Common myeloid progenitor, CD34-positive (primary cell): ENCODE measurements at regions not wholly inside any gene's neighbourhood (a gene's known extent, or its start where the extent isn't known, plus 50 kb on each side); places are given as distances from the start of the nearest gene placed in this dataset.

Experiments used
- CTCF ChIA-PET: fragments of 350-600 bp; sonication (Branson Sonifier 250); formaldehyde crosslinking; loops from one replicate; lab custom pipeline; 2021; ENCODE audit warnings: antibody characterized with exemption; lab: Charles Lee
- POLR2A ChIA-PET: fragments of 350-600 bp; sonication (Branson Sonifier 250); formaldehyde crosslinking; loops from one replicate; lab custom pipeline; 2021; ENCODE audit warnings: antibody characterized with exemption; lab: Charles Lee
- DNase-seq, 3 donors: peaks; one replicate each; pipeline versions ENCODE4 v3.0.0 to v3.0.0-alpha.2; 2013
- H3K27ac ChIP-seq, 2 experiments: 1 replicate in 1 of 2; 2 replicates in 1 of 2; pipeline ENCODE4 v1.7.0; 2013; ENCODE audit warnings: inconsistent platforms in 2 of 2, low read length in 2 of 2, mild to moderate bottlenecking in 2 of 2, low read depth in 1 of 2, moderate library complexity in 1 of 2; ENCODE audit not compliant: severe bottlenecking in 2 of 2, insufficient read depth in 1 of 2, poor library complexity in 1 of 2
- H3K27me3 ChIP-seq, 5 experiments: replicated peaks in 2 of 5; 1 replicate in 3 of 5; 2 replicates in 2 of 5; pipeline versions ENCODE4 v1.6.1 to v1.7.0; 2013; ENCODE audit warnings: low read length in 4 of 5, mild to moderate bottlenecking in 2 of 5, moderate library complexity in 2 of 5, inconsistent platforms in 1 of 5; ENCODE audit not compliant: insufficient read depth in 5 of 5, control insufficient read depth in 4 of 5
- H3K36me3 ChIP-seq, 4 experiments: 1 replicate in 2 of 4; 2 replicates in 2 of 4; pipeline versions ENCODE4 v1.6.1 to v1.7.0; 2013; ENCODE audit warnings: low read length in 3 of 4, control low read depth in 1 of 4, mild to moderate bottlenecking in 1 of 4; ENCODE audit not compliant: control insufficient read depth in 4 of 4, insufficient read depth in 4 of 4
- H3K4me1 ChIP-seq, 4 experiments: 1 replicate in 3 of 4; 2 replicates in 1 of 4; pipeline versions ENCODE4 v1.6.1 to v1.7.1; 2013; ENCODE audit warnings: low read length in 3 of 4, mild to moderate bottlenecking in 3 of 4, control low read depth in 1 of 4, inconsistent platforms in 1 of 4, moderate library complexity in 1 of 4; ENCODE audit not compliant: control insufficient read depth in 4 of 4, insufficient read depth in 4 of 4; ENCODE audit errors: control extremely low read depth in 1 of 4
- H3K4me3 ChIP-seq, 7 experiments: 1 replicate in 4 of 7; 2 replicates in 3 of 7; pipeline versions ENCODE4 v1.5.1 to v1.7.0; 2013; ENCODE audit warnings: mild to moderate bottlenecking in 7 of 7, low read length in 6 of 7, moderate library complexity in 6 of 7, inconsistent platforms in 2 of 7, low read depth in 2 of 7, control low read depth in 1 of 7; ENCODE audit not compliant: insufficient read depth in 4 of 7, control insufficient read depth in 1 of 7; ENCODE audit errors: extremely low read depth in 1 of 7
- H3K9me3 ChIP-seq, 5 experiments: 1 replicate in 4 of 5; 2 replicates in 1 of 5; pipeline versions ENCODE4 v1.6.1 to v1.7.1; 2013; ENCODE audit warnings: low read length in 4 of 5, mild to moderate bottlenecking in 2 of 5, inconsistent platforms in 1 of 5, low read depth in 1 of 5, moderate library complexity in 1 of 5; ENCODE audit not compliant: control insufficient read depth in 4 of 5, insufficient read depth in 2 of 5; ENCODE audit errors: control extremely low read depth in 1 of 5
- WGBS: methylation state at CpG from one replicate; pipeline ENCODE4 v1.1.5; 2013; ENCODE audit not compliant: insufficient coverage; 5-methylcytosine and 5-hydroxymethylcytosine counted together

DNA sequence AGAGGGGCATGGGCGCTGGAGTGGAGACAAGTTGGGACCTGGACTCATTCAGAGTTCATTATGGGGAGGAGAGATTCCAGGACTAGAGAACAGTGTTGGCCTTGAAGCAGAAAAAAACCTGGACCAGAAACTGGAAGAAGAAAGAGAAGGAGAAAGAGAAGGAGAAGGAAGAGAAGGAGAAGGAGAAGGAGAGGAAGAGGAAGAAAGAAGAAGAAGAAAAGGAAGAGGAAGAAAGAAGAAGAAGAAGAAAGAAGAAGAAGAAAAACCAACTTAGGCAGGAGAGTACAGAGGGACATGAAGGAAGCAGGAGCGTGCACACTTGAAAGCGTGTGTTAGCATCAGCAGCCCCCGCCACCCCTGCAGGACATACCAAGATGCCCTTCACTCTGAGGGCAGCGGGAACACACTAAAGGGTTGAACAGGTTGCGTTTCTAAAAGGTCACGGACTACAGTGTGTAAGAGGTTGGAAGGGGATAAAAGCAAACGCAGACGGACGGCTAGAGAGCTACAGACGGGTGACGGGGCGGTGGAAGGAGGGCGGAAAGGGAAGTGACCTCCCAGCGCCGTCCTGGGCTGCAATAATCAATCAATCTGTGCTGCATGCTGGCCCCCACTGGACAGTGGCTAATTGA lies 95.3 kb downstream of the SEC61G start:
- peaks cover 0 to 11% (median 8%) of the 10 kb centered on the region in 4 experiments for H3K4me1 ChIP-seq
- H3K27me3 ChIP-seq = peaks cover 3 to 52% (median 22%) of the 10 kb centered on the region in 5 experiments
- H3K27ac ChIP-seq = no peak overlapping the region
- ChIA-PET CTCF (no interaction called here), POLR2A (no interaction called here)
- H3K4me3 ChIP-seq = peak overlapping the region in 6 of 7 experiments; percentile 11 to 73 (median 52)
- no peaks in the 10 kb centered on the region for H3K9me3 ChIP-seq
- DNase-seq = peak in 1 of 3 donors; percentile 5
- 24% methylated on average over 16 of the region's 16 CpGs for WGBS
- H3K36me3 ChIP-seq = no peaks in the 10 kb centered on the region

DNA sequence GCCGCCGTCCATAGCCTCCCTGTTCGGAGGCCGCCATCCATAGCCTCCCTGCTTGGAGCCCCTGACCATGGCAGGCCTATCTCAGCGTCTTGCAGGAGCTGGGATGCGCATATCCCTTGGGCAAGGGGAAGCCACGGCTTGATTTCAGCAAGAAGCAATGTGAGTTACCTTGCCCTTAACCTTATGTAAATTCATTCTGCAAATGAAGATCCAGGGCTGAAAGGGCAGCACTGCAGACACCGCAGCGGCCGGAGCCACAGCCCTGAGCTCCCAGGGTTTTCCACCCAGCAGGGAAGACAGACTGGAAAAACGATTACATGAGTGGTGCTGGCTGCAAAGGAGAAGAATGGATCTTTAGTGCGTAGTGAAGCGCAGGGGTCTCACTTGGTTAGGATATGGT lies 95.8 kb downstream of the SEC61G start:
- Histone ChIP-seq H3K9me3 (no peaks in the 10 kb centered on the region), H3K4me3 (no peak overlapping the region), H3K27me3 (peaks cover 3 to 52% (median 22%) of the 10 kb centered on the region in 5 experiments), H3K4me1 (peaks cover 0 to 11% (median 8%) of the 10 kb centered on the region in 4 experiments), H3K27ac (no peak overlapping the region), H3K36me3 (no peaks in the 10 kb centered on the region)
- DNase-seq = no peak
- ChIA-PET POLR2A (no interaction called here), CTCF (no interaction called here)
- WGBS = 86% methylated on average over 11 of the region's 13 CpGs

GRCh38 chr7:54662701-54663100 lies 96.3 kb downstream of the SEC61G start:
- peaks cover 0 to 11% (median 8%) of the 10 kb centered on the region in 4 experiments for H3K4me1 ChIP-seq
- no peak for DNase-seq
- ChIA-PET CTCF (no interaction called here), POLR2A (no interaction called here)
- no peak overlapping the region for H3K4me3 ChIP-seq
- H3K36me3 ChIP-seq = no peaks in the 10 kb centered on the region
- no peak overlapping the region for H3K27ac ChIP-seq
- no peaks in the 10 kb centered on the region for H3K9me3 ChIP-seq
- H3K27me3 ChIP-seq = peaks cover 3 to 52% (median 22%) of the 10 kb centered on the region in 5 experiments
- WGBS = 88% methylated on average over 7 of the region's 7 CpGs

DNA sequence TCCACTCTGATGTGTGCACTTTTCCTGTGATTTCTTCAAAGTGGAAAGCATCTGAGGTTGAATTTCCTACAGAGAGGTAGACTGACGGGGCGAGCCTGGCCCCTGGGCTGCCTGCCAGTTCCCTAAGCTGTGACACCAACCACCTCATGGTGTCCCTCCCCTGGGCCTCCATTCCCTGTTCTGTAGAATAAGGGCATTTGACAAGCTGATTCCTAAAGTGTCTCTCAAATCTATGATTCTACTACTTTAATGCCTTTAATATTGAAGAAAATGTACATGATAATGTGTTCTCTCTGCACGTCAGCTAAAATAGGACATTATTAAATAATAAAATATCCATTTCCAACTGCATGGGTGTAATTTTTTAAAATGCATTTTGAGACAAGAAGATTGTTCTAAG lies 105.1 kb downstream of the SEC61G start:
- H3K27me3 ChIP-seq = peaks cover 0 to 4% (median 0%) of the 10 kb centered on the region in 5 experiments
- DNase-seq = no peak
- H3K36me3 ChIP-seq = no peaks in the 10 kb centered on the region
- WGBS = no CpG with 5 or more reads among the region's 3 CpGs
- H3K9me3 ChIP-seq = no peaks in the 10 kb centered on the region
- ChIA-PET CTCF (no interaction called here), POLR2A (no interaction called here)
- H3K4me1 ChIP-seq = no peaks in the 10 kb centered on the region
- H3K27ac ChIP-seq = no peak overlapping the region
- H3K4me3 ChIP-seq = no peak overlapping the region

DNA sequence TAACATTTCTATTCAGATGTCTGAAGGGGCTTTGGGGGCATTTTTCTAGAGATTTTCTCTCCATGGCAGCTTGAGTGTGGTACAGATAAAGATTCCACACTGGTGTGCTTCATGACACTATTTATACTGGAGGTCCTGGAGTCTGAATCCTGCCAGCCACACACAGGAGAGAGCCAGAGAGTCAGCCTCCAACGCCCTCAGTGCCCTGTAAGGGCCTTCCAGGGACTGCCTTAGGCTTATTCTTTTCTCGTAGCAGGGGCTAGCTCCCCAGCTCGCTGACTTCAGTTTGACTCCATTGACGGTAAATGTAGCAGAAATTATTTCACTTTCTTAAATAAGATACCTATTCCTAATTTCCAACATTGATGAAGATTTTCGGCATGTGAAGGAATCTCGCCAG lies 100.9 kb downstream of the VSTM2A start:
- H3K27me3 ChIP-seq = no peaks in the 10 kb centered on the region
- H3K27ac ChIP-seq = no peak overlapping the region
- no peak for DNase-seq
- H3K9me3 ChIP-seq = no peaks in the 10 kb centered on the region
- ChIA-PET CTCF (interaction anchor here (1.0 kb wide), 1 partner anchor 21 kb away, joined by 4 read pairs; no protein-coding TSS in a partner anchor), POLR2A (no interaction called here)
- H3K36me3 ChIP-seq = no peaks in the 10 kb centered on the region
- H3K4me1 ChIP-seq = no peaks in the 10 kb centered on the region
- 90% methylated on average over 4 of the region's 6 CpGs for WGBS
- H3K4me3 ChIP-seq = no peak overlapping the region

- Histone ChIP-seq H3K36me3 (no peaks in the 10 kb centered on the region), H3K27me3 (peaks cover 0 to 2% (median 0%) of the 10 kb centered on the region in 5 experiments), H3K4me1 (no peaks in the 10 kb centered on the region), H3K9me3 (no peaks in the 10 kb centered on the region), H3K4me3 (no peak overlapping the region), H3K27ac (no peak overlapping the region)
- POLR2A ChIA-PET = no interaction called here
- no peak for DNase-seq
- 94% methylated on average over 3 of the region's 6 CpGs for WGBS
- CTCF ChIA-PET = no interaction called here
These were observed 95.7 kb downstream of the VSTM2A start for GRCh38 chr7:54637712-54638396.

- CTCF ChIA-PET = no interaction called here
- DNase-seq = no peak
- Histone ChIP-seq H3K4me3 (no peak overlapping the region), H3K9me3 (no peaks in the 10 kb centered on the region), H3K36me3 (no peaks in the 10 kb centered on the region), H3K27ac (no peak overlapping the region), H3K4me1 (no peaks in the 10 kb centered on the region), H3K27me3 (no peaks in the 10 kb centered on the region)
- POLR2A ChIA-PET = no interaction called here
- WGBS = 40% methylated on average over 4 of the region's 4 CpGs
These were observed 90.5 kb downstream of the VSTM2A start for GRCh38 chr7:54632696-54633095.
